ENCODE measurements at regions not wholly inside any gene's neighbourhood (a gene's known extent, or its start where the extent isn't known, plus 50 kb on each side); places are given as distances from the start of the nearest gene placed in this dataset.

DNA sequence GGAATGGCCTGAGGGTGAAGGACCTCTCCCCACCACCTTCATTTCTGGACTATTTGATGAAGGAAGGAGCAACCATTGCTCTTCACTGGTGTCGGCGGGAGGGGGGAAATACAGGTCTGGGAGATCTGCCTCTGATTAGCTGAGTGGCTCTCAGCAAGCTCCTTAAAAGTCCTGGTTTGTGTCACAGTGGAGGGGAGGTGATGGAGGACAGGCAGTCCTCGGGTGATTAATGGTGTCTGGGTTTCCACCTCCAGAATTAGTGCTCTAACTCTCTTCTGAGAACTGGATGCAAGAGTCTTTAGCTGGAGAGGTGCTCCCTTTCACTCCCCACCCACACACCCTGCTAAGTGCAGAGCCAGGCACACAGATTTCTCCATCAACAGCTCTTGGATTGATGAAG is 83.2 kb downstream of the TTC32 start:
- Mint-ChIP-seq H3K4me3 (ENCODE audit: unreplicated experiment) (no peak overlapping the region), H3K4me1 (ENCODE audit: unreplicated experiment) (no peaks in the 10 kb centered on the region), H3K9me3 (ENCODE audit: unreplicated experiment) (no peaks in the 10 kb centered on the region), H3K27me3 (ENCODE audit: unreplicated experiment) (no peaks in the 10 kb centered on the region), H3K36me3 (ENCODE audit: low read depth, unreplicated experiment) (no peaks in the 10 kb centered on the region), H3K27ac (ENCODE audit: unreplicated experiment) (no peak overlapping the region)
- no peak for DNase-seq (ENCODE audit: low spot score)
- TF ChIP-seq CTCF (IDR thresholded peaks at IDR 0.05; ENCODE audit: unreplicated experiment): no peak

GRCh38 chr2:19818039-19818438 is 83.7 kb downstream of the TTC32 start:
- TF ChIP-seq CTCF (IDR thresholded peaks at IDR 0.05; ENCODE audit: unreplicated experiment): no peak
- Mint-ChIP-seq H3K36me3 (ENCODE audit: low read depth, unreplicated experiment) (no peaks in the 10 kb centered on the region), H3K4me3 (ENCODE audit: unreplicated experiment) (no peak overlapping the region), H3K27ac (ENCODE audit: unreplicated experiment) (no peak overlapping the region), H3K27me3 (ENCODE audit: unreplicated experiment) (no peaks in the 10 kb centered on the region), H3K4me1 (ENCODE audit: unreplicated experiment) (no peaks in the 10 kb centered on the region), H3K9me3 (ENCODE audit: unreplicated experiment) (no peaks in the 10 kb centered on the region)
- no peak for DNase-seq (ENCODE audit: low spot score)

DNA sequence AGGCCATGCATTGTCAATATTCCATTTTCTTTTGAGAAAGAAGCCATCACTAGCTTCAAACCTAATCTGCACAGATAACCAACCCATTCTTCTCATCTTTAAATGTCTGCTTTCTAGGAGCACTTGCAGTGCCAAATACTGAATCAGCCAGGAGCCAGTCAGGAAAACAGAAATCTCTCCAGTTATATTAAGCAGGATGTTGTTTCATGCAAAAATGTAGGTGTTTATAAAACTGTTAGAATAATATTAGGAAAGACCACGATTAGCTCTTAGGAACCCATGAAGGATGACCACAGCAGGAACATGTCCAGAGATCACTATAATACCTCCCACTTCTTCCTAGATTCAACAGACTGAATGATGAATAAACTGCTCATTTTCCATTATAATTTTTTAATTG is 86.0 kb downstream of the TTC32 start:
- H3K27ac Mint-ChIP-seq (ENCODE audit: unreplicated experiment): no peak overlapping the region
- H3K4me1 Mint-ChIP-seq (ENCODE audit: unreplicated experiment): no peaks in the 10 kb centered on the region
- H3K27me3 Mint-ChIP-seq (ENCODE audit: unreplicated experiment): no peaks in the 10 kb centered on the region
- no peak overlapping the region for H3K4me3 Mint-ChIP-seq (ENCODE audit: unreplicated experiment)
- H3K9me3 Mint-ChIP-seq (ENCODE audit: unreplicated experiment): no peaks in the 10 kb centered on the region
- no peaks in the 10 kb centered on the region for H3K36me3 Mint-ChIP-seq (ENCODE audit: low read depth, unreplicated experiment)
- TF ChIP-seq CTCF (IDR thresholded peaks at IDR 0.05; ENCODE audit: unreplicated experiment): no peak
- DNase-seq (ENCODE audit: low spot score): no peak

DNA sequence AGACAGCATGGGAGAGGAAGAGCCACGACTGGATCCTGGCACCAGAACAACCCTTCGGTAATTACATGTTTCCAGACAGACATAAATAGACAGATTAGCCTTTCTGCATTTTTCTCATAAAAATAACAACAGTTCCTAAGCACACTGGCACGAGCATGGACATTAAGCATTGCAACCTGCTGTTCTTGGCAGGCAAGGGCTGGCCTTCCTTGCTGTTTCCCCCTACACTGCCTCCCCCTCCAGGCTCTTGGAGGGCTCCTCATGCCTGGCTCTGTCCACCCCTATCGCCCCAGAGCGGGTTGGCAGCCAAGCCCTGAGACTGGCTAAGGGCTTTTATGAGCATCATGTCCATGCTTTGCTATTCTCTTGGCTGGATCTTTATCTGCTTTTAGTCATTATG is 89.6 kb downstream of the TTC32 start:
- H3K9me3 Mint-ChIP-seq (ENCODE audit: unreplicated experiment): no peaks in the 10 kb centered on the region
- no peak overlapping the region for H3K27ac Mint-ChIP-seq (ENCODE audit: unreplicated experiment)
- no peaks in the 10 kb centered on the region for H3K36me3 Mint-ChIP-seq (ENCODE audit: low read depth, unreplicated experiment)
- H3K4me3 Mint-ChIP-seq (ENCODE audit: unreplicated experiment): no peak overlapping the region
- H3K4me1 Mint-ChIP-seq (ENCODE audit: unreplicated experiment): no peaks in the 10 kb centered on the region
- no peaks in the 10 kb centered on the region for H3K27me3 Mint-ChIP-seq (ENCODE audit: unreplicated experiment)
- DNase-seq (ENCODE audit: low spot score): no peak
- TF ChIP-seq CTCF (IDR thresholded peaks at IDR 0.05; ENCODE audit: unreplicated experiment): no peak

DNA sequence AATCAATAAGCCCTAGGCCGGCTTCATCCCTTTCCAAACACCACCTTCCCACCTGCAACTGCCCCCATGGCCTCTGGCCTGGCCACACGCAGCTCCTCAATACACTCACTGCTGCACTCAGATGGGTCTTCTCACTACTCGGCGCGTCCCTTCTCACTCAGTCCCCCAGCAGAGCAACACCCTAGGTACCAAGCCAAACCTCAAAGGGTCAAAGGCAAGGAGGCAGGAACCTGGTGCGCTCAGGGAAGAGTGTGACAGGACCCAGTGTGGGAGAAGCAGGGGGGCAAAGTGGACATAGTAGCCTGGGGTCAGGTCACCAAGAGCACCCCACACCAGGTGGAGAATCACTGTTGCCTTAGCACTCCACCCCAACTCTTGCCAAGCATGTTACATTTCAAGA is 90.6 kb downstream of the TTC32 start:
- H3K36me3 Mint-ChIP-seq (ENCODE audit: low read depth, unreplicated experiment): no peaks in the 10 kb centered on the region
- DNase-seq (ENCODE audit: low spot score): no peak

More for the DNA sequence above, 90.6 kb downstream of the TTC32 start:
- TF ChIP-seq CTCF (IDR thresholded peaks at IDR 0.05; ENCODE audit: unreplicated experiment): no peak
- no peaks in the 10 kb centered on the region for H3K9me3 Mint-ChIP-seq (ENCODE audit: unreplicated experiment)
- no peaks in the 10 kb centered on the region for H3K27me3 Mint-ChIP-seq (ENCODE audit: unreplicated experiment)
- H3K27ac Mint-ChIP-seq (ENCODE audit: unreplicated experiment): no peak overlapping the region
- H3K4me3 Mint-ChIP-seq (ENCODE audit: unreplicated experiment): no peak overlapping the region
- no peaks in the 10 kb centered on the region for H3K4me1 Mint-ChIP-seq (ENCODE audit: unreplicated experiment)
